ENCODE measurements at regions not wholly inside any gene's neighbourhood (a gene's known extent, or its start where the extent isn't known, plus 50 kb on each side); places are given as distances from the start of the nearest gene placed in this dataset.

- TF ChIP-seq POLR2A (IDR thresholded peaks at IDR 0.05) (no peak), CTCF (IDR thresholded peaks at IDR 0.05) (no peak)
- H3K4me3 ChIP-seq, result no peak overlapping the region
- 33% methylated on average over 1 of the region's 1 CpG for WGBS (ENCODE audit: insufficient coverage, low coverage, low lambda C conversion rate, missing lambda C conversion rate)
- H3K27me3 ChIP-seq, result no peaks in the 10 kb centered on the region
- intact Hi-C loops (cut with DNase I), result no loop called here
- DNase-seq (no peak), ATAC-seq (no peak)
- H3K9me3 ChIP-seq, result no peaks in the 10 kb centered on the region
- H3K36me3 ChIP-seq, result no peaks in the 10 kb centered on the region
- H3K27ac ChIP-seq, result no peak overlapping the region
- no peaks in the 10 kb centered on the region for H3K4me1 ChIP-seq
Observed at GRCh38 chr16:35626041-35626440, 2166.6 kb downstream of the TP53TG3F start.

GRCh38 chr16:35628976-35629375 lies 2169.6 kb downstream of the TP53TG3F start:
- no peak overlapping the region for H3K4me3 ChIP-seq

GRCh38 chr16:35631261-35631945 lies 2172.0 kb downstream of the TP53TG3F start:
- WGBS (ENCODE audit: insufficient coverage, low coverage, low lambda C conversion rate, missing lambda C conversion rate), result 18% methylated on average over 2 of the region's 2 CpGs
- no peak overlapping the region for H3K27ac ChIP-seq
- intact Hi-C loops (cut with DNase I), result no loop called here
- DNase-seq (no peak), ATAC-seq (no peak)
- H3K9me3 ChIP-seq, result no peaks in the 10 kb centered on the region
- no peak overlapping the region for H3K4me3 ChIP-seq
- H3K27me3 ChIP-seq, result no peaks in the 10 kb centered on the region
- H3K4me1 ChIP-seq, result no peaks in the 10 kb centered on the region
- no peak for TF ChIP-seq CTCF (IDR thresholded peaks at IDR 0.05)
- no peak for TF ChIP-seq POLR2A (IDR thresholded peaks at IDR 0.05)
- no peaks in the 10 kb centered on the region for H3K36me3 ChIP-seq

More at GRCh38 chr16:35628976-35629375, 2169.6 kb downstream of the TP53TG3F start:
- TF ChIP-seq POLR2A (IDR thresholded peaks at IDR 0.05) (no peak), CTCF (IDR thresholded peaks at IDR 0.05) (no peak)
- ATAC-seq (no peak), DNase-seq (no peak)
- H3K36me3 ChIP-seq, result no peaks in the 10 kb centered on the region
- WGBS (ENCODE audit: insufficient coverage, low coverage, low lambda C conversion rate, missing lambda C conversion rate), result 40% methylated on average over 2 of the region's 3 CpGs
- no peaks in the 10 kb centered on the region for H3K9me3 ChIP-seq
- H3K27me3 ChIP-seq, result no peaks in the 10 kb centered on the region
- H3K4me1 ChIP-seq, result no peaks in the 10 kb centered on the region
- no peak overlapping the region for H3K27ac ChIP-seq
- intact Hi-C loops (cut with DNase I), result no loop called here

GRCh38 chr16:35636480-35637230 lies 2177.2 kb downstream of the TP53TG3F start:
- Histone ChIP-seq H3K27me3 (no peaks in the 10 kb centered on the region), H3K9me3 (no peaks in the 10 kb centered on the region), H3K36me3 (no peaks in the 10 kb centered on the region), H3K4me1 (no peaks in the 10 kb centered on the region), H3K4me3 (no peak overlapping the region), H3K27ac (no peak overlapping the region)
- ATAC-seq (no peak), DNase-seq (no peak)
- WGBS (ENCODE audit: insufficient coverage, low coverage, low lambda C conversion rate, missing lambda C conversion rate), result 26% methylated on average over 4 of the region's 5 CpGs
- TF ChIP-seq CTCF (IDR thresholded peaks at IDR 0.05) (no peak), POLR2A (IDR thresholded peaks at IDR 0.05) (no peak)
- intact Hi-C loops (cut with DNase I), result no loop called here

Data from right lobe of liver (tissue), 6 donors.